ENCODE measurements at regions not wholly inside any gene's neighbourhood (a gene's known extent, or its start where the extent isn't known, plus 50 kb on each side); places are given as distances from the start of the nearest gene placed in this dataset.
A peak's percentile ranks its signal among the peaks of the same experiment; 100 is the strongest.

DNA sequence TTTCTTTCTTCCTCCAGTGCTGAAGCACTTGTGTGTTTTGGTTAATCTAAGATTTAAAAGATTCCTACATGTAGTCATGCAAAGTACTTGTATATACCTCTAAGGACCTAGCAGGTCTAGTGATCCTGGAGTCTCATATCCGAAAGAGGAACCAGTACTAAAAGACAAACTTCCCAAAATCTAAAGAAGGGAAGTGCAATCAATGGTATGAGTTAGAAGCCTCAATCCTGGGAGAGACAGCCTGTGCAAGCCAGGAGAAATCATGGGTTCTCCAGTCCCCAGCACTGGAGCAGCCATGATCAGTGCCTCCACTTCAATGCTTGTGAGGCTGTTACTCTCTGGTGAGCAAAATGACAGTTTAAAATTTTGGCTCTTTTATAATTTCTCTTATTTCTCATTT is 277.4 kb downstream of the DAD1 start:
- H2AK5ac ChIP-seq (ENCODE audit: low read depth, low read length), result no peak overlapping the region
- H3K27me3 ChIP-seq (replicated peaks in 1 of 4; ENCODE audit: control insufficient read depth in 3 of 4, extremely low read depth in 1 of 4, insufficient read depth in 3 of 4, low read length in 3 of 4), result no peaks in the 10 kb centered on the region
- H3K4me1 ChIP-seq (replicated peaks in 1 of 4; ENCODE audit: control insufficient read depth in 3 of 4, insufficient read depth in 4 of 4, low read length in 3 of 4), result no peaks in the 10 kb centered on the region
- H3K23ac ChIP-seq (ENCODE audit: insufficient read length), result no peak overlapping the region
- no peak overlapping the region for H3K4me3 ChIP-seq (ENCODE audit: extremely low read depth in 1 of 4, insufficient read depth in 2 of 4, low read depth in 3 of 4, low read length in 4 of 4)
- no peaks in the 10 kb centered on the region for H3K36me3 ChIP-seq (ENCODE audit: control insufficient read depth in 2 of 4, insufficient read depth in 4 of 4, low read length in 3 of 4)
- no peaks in the 10 kb centered on the region for H3K9me3 ChIP-seq (ENCODE audit: insufficient read depth in 2 of 2, low read depth in 1 of 2, low read length in 1 of 2)
- no peak overlapping the region for H4K8ac ChIP-seq (ENCODE audit: extremely low read depth, insufficient read depth, low read length)
- no peak overlapping the region for H2BK20ac ChIP-seq (ENCODE audit: low read length)
- no peak for FAIRE-seq
- no peaks in the 10 kb centered on the region for H3K23me2 ChIP-seq (ENCODE audit: low read depth, low read length)
- H2BK5ac ChIP-seq (ENCODE audit: low read depth, low read length), result no peak overlapping the region
- H3K27ac ChIP-seq (ENCODE audit: low read depth, low read length), result no peak overlapping the region
- peak overlapping the region; percentile 36; the same call in 1 of the 2 replicates for H2AFZ ChIP-seq (ENCODE audit: low read length)
- no peak overlapping the region for H2BK12ac ChIP-seq (ENCODE audit: low read depth, low read length)
- H3K4ac ChIP-seq (replicated peaks; ENCODE audit: insufficient read length, low read depth, low read length), result no peak overlapping the region
- H3K14ac ChIP-seq (ENCODE audit: insufficient read length), result no peak overlapping the region
- H4K5ac ChIP-seq (ENCODE audit: insufficient read length, low read depth, low read length), result no peak overlapping the region
- no peaks in the 10 kb centered on the region for H3K79me1 ChIP-seq (ENCODE audit: low read depth, low read length)
- no peak overlapping the region for H3K4me2 ChIP-seq (ENCODE audit: insufficient read depth in 1 of 2, low read depth in 2 of 2, low read length in 2 of 2)
- POLR2A ChIA-PET (ENCODE audit: partially characterized antibody), result no interaction called here
- H4K91ac ChIP-seq (replicated peaks; ENCODE audit: insufficient read length, low read length), result no peak overlapping the region
- no peak overlapping the region for H3K9ac ChIP-seq (replicated peaks in 1 of 4; ENCODE audit: extremely low read depth in 1 of 4, low read depth in 3 of 4, low read length in 3 of 4)
- DNase-seq (ENCODE audit: low read depth in 1 of 2, low spot score in 2 of 2), result no peak
- H3K79me2 ChIP-seq (ENCODE audit: control insufficient read depth in 1 of 2, insufficient read depth in 2 of 2, low read length in 2 of 2), result no peaks in the 10 kb centered on the region
- no peaks in the 10 kb centered on the region for H4K20me1 ChIP-seq (replicated peaks in 1 of 2; ENCODE audit: control insufficient read depth in 1 of 2, insufficient read depth in 2 of 2, low read length in 2 of 2)
- no peak overlapping the region for H2BK15ac ChIP-seq (ENCODE audit: low read length)
- H3K56ac ChIP-seq (replicated peaks; ENCODE audit: insufficient read length, low read depth, low read length), result no peak overlapping the region
- WGBS, 2 experiments (ENCODE audit: extremely low coverage in 1 of 2, insufficient coverage in 1 of 2, insufficient read length in 1 of 2, insufficient replicate concordance in 2 of 2, low coverage in 1 of 2, low lambda C conversion rate in 2 of 2, missing lambda C conversion rate in 1 of 2), result 93% methylated on average over 1 of the region's 1 CpG; no CpG with 5 or more reads in 1 of the 2 experiments
- H3K18ac ChIP-seq (ENCODE audit: extremely low read depth, low read length), result no peak overlapping the region
- CTCF ChIA-PET (ENCODE audit: partially characterized antibody), result no interaction called here
- H2BK120ac ChIP-seq (replicated peaks; ENCODE audit: low read depth, low read length), result no peak overlapping the region
- TF ChIP-seq EP300 (IDR thresholded peaks at IDR 0.05; ENCODE audit: borderline replicate concordance in 1 of 2, low read depth in 2 of 2, low read length in 2 of 2), result no peak
- TF ChIP-seq TAF7 (optimal IDR thresholded peaks at IDR 0.05; ENCODE audit: borderline replicate concordance, low read depth, low read length), result no peak
- no peak for TF ChIP-seq CREB1 (IDR thresholded peaks at IDR 0.05)
